Epithelial cell of esophagus (primary cell): ENCODE measurements at regions not wholly inside any gene's neighbourhood (a gene's known extent, or its start where the extent isn't known, plus 50 kb on each side); places are given as distances from the start of the nearest gene placed in this dataset.

Source experiments
- DNase-seq: peaks from one replicate; pipeline ENCODE4 v3.0.0; 2010; ENCODE audit warnings: low read depth
- H3K4me3 ChIP-seq: 2 replicates; pipeline ENCODE4 v1.5.1; 2011; ENCODE audit warnings: mild to moderate bottlenecking, low read length, control low read depth
- TF ChIP-seq, protein P1 (sequence below): IDR thresholded peaks from 2 replicates; pipeline ENCODE4 v1.5.1; 2011; ENCODE audit warnings: low read depth, mild to moderate bottlenecking, low read length, control low read depth, inconsistent platforms; ENCODE audit not compliant: insufficient read depth; ENCODE audit errors: missing control alignments

DNA sequence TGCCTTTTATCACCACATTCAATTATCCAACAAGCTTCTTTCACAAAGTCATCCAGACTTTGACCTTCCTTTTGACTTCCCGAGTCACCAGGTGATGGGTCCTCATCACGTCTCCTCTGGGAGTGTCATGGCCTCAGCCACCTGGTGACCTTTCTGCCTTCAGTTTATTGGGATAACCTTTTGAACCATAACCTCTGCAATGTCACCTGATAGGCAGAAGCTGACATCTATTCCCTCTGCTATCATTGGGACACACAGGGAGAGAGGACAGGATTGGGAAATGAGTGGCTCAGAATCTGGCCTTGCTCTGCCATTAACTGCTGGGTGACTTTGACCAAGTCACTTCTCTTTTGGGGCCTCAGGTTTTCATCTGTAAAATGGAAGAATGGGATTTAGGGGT, 388.7 kb downstream of the NUAK1 start:
- DNase-seq = no peak
- no peak overlapping the region for H3K4me3 ChIP-seq
- TF ChIP-seq, protein P1, sequence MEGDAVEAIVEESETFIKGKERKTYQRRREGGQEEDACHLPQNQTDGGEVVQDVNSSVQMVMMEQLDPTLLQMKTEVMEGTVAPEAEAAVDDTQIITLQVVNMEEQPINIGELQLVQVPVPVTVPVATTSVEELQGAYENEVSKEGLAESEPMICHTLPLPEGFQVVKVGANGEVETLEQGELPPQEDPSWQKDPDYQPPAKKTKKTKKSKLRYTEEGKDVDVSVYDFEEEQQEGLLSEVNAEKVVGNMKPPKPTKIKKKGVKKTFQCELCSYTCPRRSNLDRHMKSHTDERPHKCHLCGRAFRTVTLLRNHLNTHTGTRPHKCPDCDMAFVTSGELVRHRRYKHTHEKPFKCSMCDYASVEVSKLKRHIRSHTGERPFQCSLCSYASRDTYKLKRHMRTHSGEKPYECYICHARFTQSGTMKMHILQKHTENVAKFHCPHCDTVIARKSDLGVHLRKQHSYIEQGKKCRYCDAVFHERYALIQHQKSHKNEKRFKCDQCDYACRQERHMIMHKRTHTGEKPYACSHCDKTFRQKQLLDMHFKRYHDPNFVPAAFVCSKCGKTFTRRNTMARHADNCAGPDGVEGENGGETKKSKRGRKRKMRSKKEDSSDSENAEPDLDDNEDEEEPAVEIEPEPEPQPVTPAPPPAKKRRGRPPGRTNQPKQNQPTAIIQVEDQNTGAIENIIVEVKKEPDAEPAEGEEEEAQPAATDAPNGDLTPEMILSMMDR = no peak

GRCh38 chr12:105754313-105754712, 384.4 kb downstream of the NUAK1 start:
- H3K4me3 ChIP-seq = no peak overlapping the region
- no peak for DNase-seq
- TF ChIP-seq, protein P1 = no peak

GRCh38 chr12:105756961-105757360, 381.8 kb downstream of the NUAK1 start:
- no peak for DNase-seq
- H3K4me3 ChIP-seq = no peak overlapping the region
- TF ChIP-seq, protein P1 = no peak

DNA sequence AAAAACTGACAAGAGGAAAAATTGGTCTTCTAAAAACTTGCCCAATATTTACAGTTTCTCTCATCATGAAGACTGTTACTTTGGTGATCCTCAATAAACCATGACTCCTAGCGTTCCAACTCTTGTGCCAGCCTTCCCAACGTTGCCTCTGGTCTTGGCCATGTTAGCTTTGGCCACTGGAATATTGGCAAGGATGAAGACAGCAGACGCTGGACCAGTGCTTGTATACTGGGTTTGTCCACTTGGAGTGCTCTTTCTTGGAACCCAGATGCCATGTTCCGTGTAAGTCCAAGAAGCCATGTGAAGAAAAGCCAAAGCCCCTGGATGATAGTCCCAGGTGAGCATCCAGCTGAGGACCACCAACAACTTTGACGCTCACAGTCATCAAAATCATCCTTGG, 379.6 kb downstream of the NUAK1 start:
- TF ChIP-seq, protein P1 = no peak
- no peak overlapping the region for H3K4me3 ChIP-seq
- DNase-seq = no peak

- DNase-seq = no peak
- TF ChIP-seq, protein P1 = no peak
These were observed 377.7 kb downstream of the NUAK1 start for GRCh38 chr12:105761075-105761474.

GRCh38 chr12:105764216-105764835, 374.4 kb downstream of the NUAK1 start:
- H3K4me3 ChIP-seq = no peak overlapping the region
- DNase-seq = no peak
- TF ChIP-seq, protein P1 = no peak

More at GRCh38 chr12:105761075-105761474, 377.7 kb downstream of the NUAK1 start:
- no peak overlapping the region for H3K4me3 ChIP-seq
